Uterus (tissue), 2 donors: ENCODE measurements at regions not wholly inside any gene's neighbourhood (a gene's known extent, or its start where the extent isn't known, plus 50 kb on each side); places are given as distances from the start of the nearest gene placed in this dataset.

ENCODE experiments used
- CTCF ChIP-seq, 4 experiments: fragments of 200-600 bp in 2 of 4; fragments of 450-650 bp in 2 of 4; sonication (generic) in 2 of 4; IDR thresholded peaks; one replicate each; pipeline ENCODE4 v1.5.1; 2016 to 2019; ENCODE audit warnings: antibody characterized with exemption in 4 of 4, mild to moderate bottlenecking in 2 of 4, moderate library complexity in 1 of 4
- POLR2A ChIP-seq, 2 donors: fragments of 450-650 bp; IDR thresholded peaks; one replicate each; pipeline ENCODE4 v1.6.1; 2016; ENCODE audit warnings: antibody characterized with exemption in 2 of 2, mild to moderate bottlenecking in 1 of 2, moderate library complexity in 1 of 2

GRCh38 chr5:91910655-91911054, 527.5 kb upstream of the ARRDC3 start:
- TF ChIP-seq CTCF (IDR thresholded peaks at IDR 0.05) (no peak), POLR2A (IDR thresholded peaks at IDR 0.05) (no peak)
